ENCODE measurements at regions not wholly inside any gene's neighbourhood (a gene's known extent, or its start where the extent isn't known, plus 50 kb on each side); places are given as distances from the start of the nearest gene placed in this dataset.

DNA sequence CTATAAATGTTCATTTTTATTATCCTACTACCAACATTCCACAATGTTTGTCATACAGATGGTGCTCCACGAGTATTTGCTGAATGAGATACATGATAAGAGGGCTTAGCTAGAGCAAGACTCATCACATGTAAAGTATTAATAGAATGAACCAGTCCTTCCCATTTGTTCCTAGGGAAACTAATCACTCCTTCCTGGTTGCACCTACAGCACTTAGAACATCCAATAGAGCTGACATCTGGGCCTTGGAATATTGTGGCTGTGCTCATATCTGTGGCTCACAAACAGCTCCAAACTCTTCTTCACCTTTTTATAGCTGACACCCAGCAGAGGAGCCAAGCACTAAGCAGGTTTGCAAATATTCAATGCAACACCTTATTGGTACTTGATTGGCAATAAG, 91.9 kb upstream of the C1GALT1 start:
- TF ChIP-seq CTCF (IDR thresholded peaks at IDR 0.05): no peak
- Histone ChIP-seq H3K36me3 (no peaks in the 10 kb centered on the region), H3K27me3 (ENCODE audit: low read depth) (no peaks in the 10 kb centered on the region), H3K4me3 (no peak overlapping the region), H3K9me3 (no peaks in the 10 kb centered on the region), H3K27ac (no peak overlapping the region), H3K4me1 (no peaks in the 10 kb centered on the region)
- DNase-seq: no peak
- no peak for ATAC-seq
- intact Hi-C loops (cut with DNase I): loop anchor here (10.0 kb wide), 1 partner anchor 444 kb away; the partner anchor contains the start of gene COL28A1

GRCh38 chr7:7098280-7098818, 84.0 kb upstream of the C1GALT1 start:
- Histone ChIP-seq H3K4me1 (peaks cover 22% of the 10 kb centered on the region), H3K27me3 (ENCODE audit: low read depth) (no peaks in the 10 kb centered on the region), H3K36me3 (no peaks in the 10 kb centered on the region), H3K27ac (no peak overlapping the region), H3K4me3 (no peak overlapping the region), H3K9me3 (no peaks in the 10 kb centered on the region)
- intact Hi-C loops (cut with DNase I): loop anchor here (10.0 kb wide), 1 partner anchor 436 kb away; the partner anchor contains the start of gene COL28A1
- no peak for TF ChIP-seq CTCF (IDR thresholded peaks at IDR 0.05)
- ATAC-seq (no peak), DNase-seq (no peak)

- H3K4me1 ChIP-seq: peaks cover 26% of the 10 kb centered on the region
- no peak for TF ChIP-seq CTCF (IDR thresholded peaks at IDR 0.05)
- H3K27ac ChIP-seq: no peak overlapping the region
- H3K9me3 ChIP-seq: no peaks in the 10 kb centered on the region
- H3K36me3 ChIP-seq: no peaks in the 10 kb centered on the region
- no peak overlapping the region for H3K4me3 ChIP-seq
- intact Hi-C loops (cut with DNase I): loop anchor here (10.0 kb wide), 1 partner anchor 435 kb away; the partner anchor contains the start of gene COL28A1
- DNase-seq (peak; percentile 59), ATAC-seq (peak; percentile 90)
- no peaks in the 10 kb centered on the region for H3K27me3 ChIP-seq (ENCODE audit: low read depth)
These were observed 82.7 kb upstream of the C1GALT1 start for GRCh38 chr7:7099584-7100014.

GRCh38 chr7:7100432-7100849, 81.9 kb upstream of the C1GALT1 start:
- H3K27ac ChIP-seq: no peak overlapping the region
- no peak for DNase-seq
- H3K4me1 ChIP-seq: peaks cover 26% of the 10 kb centered on the region
- TF ChIP-seq CTCF (IDR thresholded peaks at IDR 0.05): no peak
- intact Hi-C loops (cut with DNase I): no loop called here
- no peak for ATAC-seq
- H3K4me3 ChIP-seq: no peak overlapping the region
- H3K36me3 ChIP-seq: no peaks in the 10 kb centered on the region
- H3K27me3 ChIP-seq (ENCODE audit: low read depth): no peaks in the 10 kb centered on the region
- H3K9me3 ChIP-seq: no peaks in the 10 kb centered on the region

DNA sequence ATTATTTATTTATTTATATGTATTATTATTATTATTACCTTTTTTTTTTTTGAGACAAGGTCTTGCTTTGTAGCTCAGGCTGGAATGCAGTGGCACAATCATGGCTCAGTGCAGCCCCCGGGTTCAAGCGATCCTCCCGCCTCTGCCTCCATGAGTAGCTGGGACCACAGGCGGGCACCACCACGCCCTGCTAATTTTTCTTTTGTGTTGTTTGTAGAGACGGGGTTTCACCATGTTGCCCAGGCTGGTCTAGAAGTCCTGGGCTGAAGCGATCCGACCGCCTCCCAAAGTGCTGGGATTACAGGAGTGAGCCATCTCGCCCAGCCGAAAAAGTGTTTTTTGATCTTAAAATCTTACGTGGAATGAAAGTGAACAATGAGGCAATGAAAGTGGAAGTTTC, 79.4 kb upstream of the C1GALT1 start:
- H3K36me3 ChIP-seq: no peaks in the 10 kb centered on the region
- no peaks in the 10 kb centered on the region for H3K27me3 ChIP-seq (ENCODE audit: low read depth)
- no peak overlapping the region for H3K27ac ChIP-seq
- ATAC-seq: peak in 1 of 2 donors; percentile 4
- no peak for DNase-seq
- intact Hi-C loops (cut with DNase I): no loop called here
- TF ChIP-seq CTCF (IDR thresholded peaks at IDR 0.05): no peak
- peaks cover 26% of the 10 kb centered on the region for H3K4me1 ChIP-seq
- H3K9me3 ChIP-seq: no peaks in the 10 kb centered on the region
- no peak overlapping the region for H3K4me3 ChIP-seq

All from lower lobe of right lung (tissue), 2 donors.